ENCODE measurements at regions not wholly inside any gene's neighbourhood (a gene's known extent, or its start where the extent isn't known, plus 50 kb on each side); places are given as distances from the start of the nearest gene placed in this dataset.

DNA sequence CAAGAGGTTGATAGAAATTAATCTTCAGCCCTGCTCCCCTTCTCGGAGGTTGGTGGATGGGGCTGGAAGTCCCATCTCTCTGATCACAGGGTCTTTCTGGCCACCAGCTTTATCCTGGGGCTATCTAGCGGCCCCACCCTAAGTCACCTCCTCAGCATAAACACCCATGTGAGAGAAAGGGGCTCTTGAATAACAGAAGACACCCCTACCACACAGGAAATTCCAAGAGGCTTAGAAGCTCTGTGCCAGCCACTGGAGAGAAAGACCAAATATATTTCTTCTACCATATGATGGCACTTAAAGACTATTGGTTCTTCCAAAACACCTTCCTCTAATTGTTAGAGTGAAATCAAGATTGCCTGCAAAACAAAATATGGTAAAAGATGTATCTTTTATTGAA, 219.7 kb downstream of the VAPA start:
- Histone ChIP-seq H2BK12ac (ENCODE audit: insufficient read length, low read depth, low read length) (no peak overlapping the region), H4K20me1 (ENCODE audit: control insufficient read depth, insufficient read depth, insufficient read length) (no peaks in the 10 kb centered on the region), H3T11ph (ENCODE audit: low read length) (no peak overlapping the region), H2BK15ac (ENCODE audit: low read depth, low read length) (no peak overlapping the region), H2AK5ac (ENCODE audit: insufficient read length, low read length) (no peak overlapping the region), H3K23me2 (ENCODE audit: insufficient read length, low read depth, low read length, poor library complexity, severe bottlenecking) (peaks cover 10% of the 10 kb centered on the region), H3K79me1 (ENCODE audit: insufficient read depth, low read depth, low read length, poor library complexity, severe bottlenecking) (no peaks in the 10 kb centered on the region), H3K4me1 (ENCODE audit: insufficient read depth, low read length) (0 out of 2 replicates have a peak, but pooled peaks cover 5% of the 10 kb centered on the region), H2BK20ac (ENCODE audit: low read depth, low read length, poor library complexity, severe bottlenecking) (no peak overlapping the region), H3K9me3 (ENCODE audit: control insufficient read depth, low read depth, low read length) (no peaks in the 10 kb centered on the region), H3K9ac (ENCODE audit: extremely low read depth, insufficient read length, low read length) (no peak overlapping the region), H4K8ac (replicated peaks; ENCODE audit: insufficient read length, low read depth, low read length) (no peak overlapping the region), H3K79me2 (ENCODE audit: insufficient read depth, low read length) (no peaks in the 10 kb centered on the region), H2BK5ac (ENCODE audit: insufficient read length, low read length) (no peak overlapping the region), H4K5ac (ENCODE audit: insufficient read length, low read depth, low read length) (no peak overlapping the region), H4K91ac (ENCODE audit: insufficient read length, low read depth, low read length) (no peak overlapping the region), H3K56ac (ENCODE audit: insufficient read length, low read depth, low read length) (no peak overlapping the region), H3K18ac (ENCODE audit: insufficient read length, low read depth, low read length) (no peak overlapping the region), H2AFZ (ENCODE audit: low read length) (no peak overlapping the region), H2BK120ac (ENCODE audit: low read depth, low read length, poor library complexity, severe bottlenecking) (no peak overlapping the region), H3K4ac (ENCODE audit: low read depth, low read length) (no peak overlapping the region), H3K23ac (ENCODE audit: insufficient read length, low read depth, low read length) (no peak overlapping the region), H3K14ac (ENCODE audit: insufficient read depth, low read length) (no peak overlapping the region), H3K4me2 (ENCODE audit: insufficient read depth, insufficient read length, low read length) (no peak overlapping the region), H3K27ac (ENCODE audit: insufficient read length, low read depth, low read length) (no peak overlapping the region), H3K27me3 (ENCODE audit: insufficient read depth, low read length) (no peaks in the 10 kb centered on the region)
- TF ChIP-seq, protein P1, sequence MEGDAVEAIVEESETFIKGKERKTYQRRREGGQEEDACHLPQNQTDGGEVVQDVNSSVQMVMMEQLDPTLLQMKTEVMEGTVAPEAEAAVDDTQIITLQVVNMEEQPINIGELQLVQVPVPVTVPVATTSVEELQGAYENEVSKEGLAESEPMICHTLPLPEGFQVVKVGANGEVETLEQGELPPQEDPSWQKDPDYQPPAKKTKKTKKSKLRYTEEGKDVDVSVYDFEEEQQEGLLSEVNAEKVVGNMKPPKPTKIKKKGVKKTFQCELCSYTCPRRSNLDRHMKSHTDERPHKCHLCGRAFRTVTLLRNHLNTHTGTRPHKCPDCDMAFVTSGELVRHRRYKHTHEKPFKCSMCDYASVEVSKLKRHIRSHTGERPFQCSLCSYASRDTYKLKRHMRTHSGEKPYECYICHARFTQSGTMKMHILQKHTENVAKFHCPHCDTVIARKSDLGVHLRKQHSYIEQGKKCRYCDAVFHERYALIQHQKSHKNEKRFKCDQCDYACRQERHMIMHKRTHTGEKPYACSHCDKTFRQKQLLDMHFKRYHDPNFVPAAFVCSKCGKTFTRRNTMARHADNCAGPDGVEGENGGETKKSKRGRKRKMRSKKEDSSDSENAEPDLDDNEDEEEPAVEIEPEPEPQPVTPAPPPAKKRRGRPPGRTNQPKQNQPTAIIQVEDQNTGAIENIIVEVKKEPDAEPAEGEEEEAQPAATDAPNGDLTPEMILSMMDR (conservative IDR thresholded peaks at IDR 0.05): no peak
- no peak overlapping the region for H3K4me3 Mint-ChIP-seq
- no peaks in the 10 kb centered on the region for H3K36me3 Mint-ChIP-seq (ENCODE audit: insufficient read depth in 1 of 3, low read depth in 3 of 3)
- peaks cover 12% of the 10 kb centered on the region for H3K27me3 Mint-ChIP-seq (ENCODE audit: low read depth)
- peaks cover 22 to 24% of the 10 kb centered on the region in 2 experiments for H3K4me1 Mint-ChIP-seq
- no peak overlapping the region for H3K27ac Mint-ChIP-seq
- DNase-seq: no peak
- WGBS (ENCODE audit: extremely low coverage, insufficient read length, low lambda C conversion rate): no CpG with 5 or more reads among the region's 2 CpGs
- peaks cover 0 to 3% of the 10 kb centered on the region in 2 experiments; a peak in 1 of 5 replicates for H3K9me3 Mint-ChIP-seq

Measured in H9 (cell line).